GM19035 (cell line): ENCODE measurements at regions not wholly inside any gene's neighbourhood (a gene's known extent, or its start where the extent isn't known, plus 50 kb on each side); places are given as distances from the start of the nearest gene placed in this dataset.

Source experiments
- ATAC-seq: cut with Tn5 transposase; IDR thresholded peaks from one replicate; pipeline ENCODE4 v1.9.1; 2021; ENCODE audit not compliant: unreplicated experiment

DNA sequence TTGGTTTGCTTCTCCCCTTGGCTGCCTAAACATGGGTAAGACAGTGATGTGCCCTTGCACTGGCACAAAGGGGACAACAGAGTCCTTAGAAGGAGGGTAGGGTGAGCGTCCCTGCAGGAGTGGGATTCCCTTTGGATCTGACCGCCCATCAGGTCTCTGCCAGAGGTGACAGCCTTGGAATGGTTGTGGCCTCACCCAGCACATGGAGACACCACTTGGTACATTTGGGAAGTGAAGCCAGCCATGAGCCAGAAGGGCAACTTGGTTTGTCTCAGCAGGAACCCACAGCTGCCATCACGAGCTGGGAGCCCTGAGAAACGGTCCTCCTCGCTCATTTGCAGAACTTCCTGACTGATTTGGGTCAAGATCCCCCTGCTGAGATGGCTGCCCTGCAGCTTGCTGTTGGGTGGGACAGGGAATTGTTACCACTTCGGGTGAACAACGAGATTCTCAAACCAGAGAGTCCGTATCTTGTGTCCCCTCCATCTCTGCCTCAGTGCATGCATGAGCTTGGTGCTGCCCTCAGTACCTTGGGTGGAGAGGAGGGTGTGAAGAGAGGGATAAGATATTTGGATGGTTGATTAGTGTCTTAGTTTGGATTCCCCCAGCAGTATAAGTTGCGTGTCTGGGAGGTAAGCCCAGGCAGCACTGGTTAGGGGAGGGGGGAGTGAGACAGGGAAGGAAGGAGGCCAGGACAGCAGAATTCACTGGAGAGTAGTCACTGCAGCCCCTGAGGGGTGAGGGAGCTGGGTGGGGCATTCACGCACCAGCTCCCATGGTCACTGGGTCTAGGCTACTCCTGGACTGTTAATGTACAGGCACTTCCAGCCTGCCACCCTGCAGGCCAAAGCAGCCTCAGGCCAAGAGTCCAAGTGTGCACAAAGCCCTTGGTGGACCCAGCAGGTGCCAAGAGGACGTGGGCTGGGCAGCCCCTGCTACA, 168.8 kb upstream of the TOPAZ1 start:
- ATAC-seq = no peak

- no peak for ATAC-seq
Observed at GRCh38 chr3:44074181-44074580, 167.5 kb upstream of the TOPAZ1 start.

DNA sequence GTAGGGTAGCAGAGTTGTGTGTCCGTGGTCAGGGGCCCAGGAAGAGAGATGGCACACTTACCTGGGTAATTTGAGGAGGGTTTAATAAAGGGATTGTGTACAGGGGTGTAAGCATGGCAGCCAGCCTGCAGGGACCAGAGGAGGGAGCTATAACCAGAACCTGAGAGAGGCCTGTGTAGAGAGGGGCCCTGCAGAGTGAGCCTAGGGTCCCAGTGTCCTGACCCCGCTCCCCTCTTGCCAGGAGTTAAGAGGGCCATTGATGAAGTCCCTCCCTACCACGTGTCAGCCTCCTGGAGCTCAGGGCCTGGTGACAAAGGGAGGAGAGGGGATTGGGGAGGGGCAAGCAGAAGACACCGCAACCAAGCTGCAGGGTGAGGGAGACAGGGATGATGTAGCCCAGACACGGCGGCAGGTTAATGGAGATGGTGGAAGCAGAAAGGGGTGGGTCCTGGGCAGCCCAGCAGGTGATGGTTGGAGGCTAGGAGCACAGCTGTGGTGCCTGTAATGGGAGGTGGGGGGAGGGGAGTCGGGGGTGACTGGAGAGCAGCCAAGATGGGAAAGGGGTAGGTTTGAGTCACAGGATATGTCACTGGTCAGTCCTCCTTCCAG, 165.4 kb upstream of the TOPAZ1 start:
- no peak for ATAC-seq

- no peak for ATAC-seq
Observed at GRCh38 chr3:44077267-44077666, 164.4 kb upstream of the TOPAZ1 start.

GRCh38 chr3:44078863-44079262, 162.8 kb upstream of the TOPAZ1 start:
- no peak for ATAC-seq

DNA sequence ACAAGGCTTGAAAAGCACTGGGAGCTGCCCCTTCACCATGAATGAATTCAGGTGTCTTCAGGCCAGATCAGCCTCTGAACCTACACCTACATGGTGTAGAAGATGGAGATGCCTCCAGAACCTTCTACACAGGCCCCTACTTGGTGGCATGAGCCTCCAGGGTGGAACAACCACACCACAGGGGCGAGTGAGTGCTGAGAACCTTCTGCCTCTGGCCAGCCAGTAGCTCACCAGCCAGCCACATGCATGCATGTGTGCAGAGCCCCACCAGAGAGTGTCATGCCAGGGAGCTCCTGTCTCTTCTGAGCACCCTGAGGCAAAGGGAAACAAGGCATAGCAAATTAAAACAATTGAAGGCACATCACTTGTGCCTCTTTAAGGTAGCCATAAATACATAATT, 161.8 kb upstream of the TOPAZ1 start:
- no peak for ATAC-seq

DNA sequence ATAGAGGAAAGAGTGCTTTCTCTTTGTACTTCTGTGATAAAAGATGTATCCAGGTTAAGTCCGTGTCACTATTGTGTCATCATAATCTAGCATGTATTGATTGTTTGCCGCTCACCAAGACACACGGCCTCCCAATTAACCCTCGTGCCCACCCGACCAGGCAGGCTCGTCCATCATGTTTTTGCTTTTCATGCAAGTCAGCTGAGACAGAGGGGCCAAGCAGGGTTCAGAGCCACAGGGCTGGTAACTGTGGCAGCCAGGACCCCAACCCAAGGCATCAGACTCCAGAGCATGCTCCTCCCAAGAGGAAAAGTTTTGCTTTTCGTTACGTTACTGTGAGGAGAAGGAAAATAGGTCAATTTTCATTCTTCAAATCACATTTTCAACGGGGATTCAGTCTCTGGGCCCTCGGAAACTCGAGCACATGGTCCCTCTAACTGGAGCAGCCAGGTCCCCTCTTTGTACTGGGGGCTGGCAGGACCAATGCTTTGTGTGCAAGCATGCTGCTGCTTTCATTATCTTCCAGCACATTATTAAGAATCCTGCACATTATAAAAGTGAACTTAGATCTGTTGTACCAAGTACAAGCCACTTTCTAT, 161.1 kb upstream of the TOPAZ1 start:
- ATAC-seq = no peak

DNA sequence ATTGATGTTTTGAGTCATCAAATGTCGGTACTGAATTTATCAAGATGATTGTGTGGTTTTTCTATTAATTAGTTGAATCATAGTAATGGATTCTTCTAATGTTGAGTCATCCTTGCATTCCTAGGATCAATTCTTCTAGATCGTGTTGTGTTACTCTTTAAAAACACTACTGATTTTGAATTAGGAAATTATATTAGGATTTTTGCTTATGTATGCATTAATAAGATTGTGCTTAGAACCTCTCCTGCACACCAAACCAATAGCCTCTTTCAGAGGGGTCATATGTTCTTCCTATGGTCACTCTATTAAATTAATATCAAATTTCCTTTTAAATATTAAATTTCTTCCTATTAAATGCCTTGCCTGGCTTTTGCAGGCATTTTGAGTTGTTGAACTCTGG, 151.7 kb upstream of the TOPAZ1 start:
- ATAC-seq = no peak

DNA sequence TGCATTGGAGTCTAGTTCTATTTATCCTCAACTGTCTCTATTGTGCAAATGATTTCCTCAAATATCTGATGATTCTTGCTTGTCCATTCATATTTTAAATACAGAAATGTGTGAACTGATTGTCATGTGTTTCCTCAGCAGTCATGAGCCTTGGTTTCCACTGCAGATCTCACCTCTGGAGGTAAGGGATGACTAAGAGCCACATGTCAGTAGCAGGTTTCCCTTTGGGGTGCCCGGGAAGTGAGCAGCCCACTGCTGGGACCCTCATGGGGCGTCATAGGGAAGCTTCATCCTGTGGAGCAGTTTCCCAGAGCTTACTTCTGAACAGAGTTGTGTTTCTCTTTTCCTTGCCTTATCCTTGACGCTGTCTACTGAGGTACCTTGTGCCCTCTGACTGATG, 149.2 kb upstream of the TOPAZ1 start:
- no peak for ATAC-seq

GRCh38 chr3:44093531-44093930, 148.2 kb upstream of the TOPAZ1 start:
- ATAC-seq = no peak

DNA sequence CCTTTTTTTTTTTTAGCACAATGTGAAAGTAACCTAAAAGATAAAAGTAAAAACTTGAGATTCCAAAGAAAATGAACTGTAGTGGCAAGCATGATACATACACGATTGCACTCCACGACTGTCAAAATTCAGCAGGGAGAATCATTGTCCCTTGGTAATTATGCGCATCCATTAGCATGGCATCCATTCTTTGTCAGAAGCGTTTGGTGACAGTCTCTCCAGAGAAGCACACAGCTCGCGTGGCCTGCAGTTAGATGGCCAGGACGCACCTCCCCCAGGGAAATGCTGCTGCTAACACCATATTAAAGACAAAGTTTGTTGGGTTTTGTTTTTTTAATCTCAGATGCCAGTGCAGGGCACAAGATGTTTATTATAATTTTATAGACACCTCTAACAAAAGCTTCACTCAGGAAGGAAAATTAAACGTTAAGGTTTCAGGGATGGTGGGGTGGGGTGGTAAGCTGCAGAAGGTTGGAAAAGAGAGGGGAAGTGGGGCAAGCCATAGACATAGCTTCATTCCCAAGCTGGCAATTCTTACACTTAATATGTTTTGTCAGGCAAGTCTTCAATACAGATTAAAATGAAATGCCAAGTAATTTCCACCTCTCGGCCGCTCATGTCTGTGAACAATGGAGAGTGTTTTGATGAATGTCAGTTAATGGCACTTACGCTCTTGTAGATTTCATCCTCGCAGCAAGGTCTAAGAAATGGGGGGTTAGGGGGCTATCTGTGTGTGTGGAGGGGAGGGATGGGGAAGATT, 142.8 kb upstream of the TOPAZ1 start:
- ATAC-seq = no peak

- ATAC-seq = no peak
Observed at GRCh38 chr3:44099566-44100297, 142.0 kb upstream of the TOPAZ1 start.

- no peak for ATAC-seq
Observed at GRCh38 chr3:44100298-44100695, 141.4 kb upstream of the TOPAZ1 start.

DNA sequence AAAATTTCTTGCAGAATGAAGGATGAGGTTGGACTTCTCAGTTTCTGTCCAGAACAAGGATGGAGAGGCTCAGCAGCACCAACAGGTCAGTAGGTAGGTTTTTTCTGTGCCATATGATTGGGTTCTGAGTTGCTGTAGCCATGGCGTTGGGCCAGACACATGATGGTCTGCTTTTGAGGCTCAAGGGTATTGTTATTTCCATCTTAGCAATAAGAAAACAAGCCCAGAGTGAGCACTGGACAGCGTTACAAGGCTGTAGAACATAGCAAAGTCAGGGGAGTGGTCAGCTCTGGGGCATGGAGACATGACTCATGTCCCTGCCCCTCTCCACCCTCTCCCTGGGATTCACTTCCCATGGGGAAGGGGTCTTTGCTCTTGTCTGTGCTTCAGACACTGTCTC, 137.6 kb upstream of the TOPAZ1 start:
- no peak for ATAC-seq

DNA sequence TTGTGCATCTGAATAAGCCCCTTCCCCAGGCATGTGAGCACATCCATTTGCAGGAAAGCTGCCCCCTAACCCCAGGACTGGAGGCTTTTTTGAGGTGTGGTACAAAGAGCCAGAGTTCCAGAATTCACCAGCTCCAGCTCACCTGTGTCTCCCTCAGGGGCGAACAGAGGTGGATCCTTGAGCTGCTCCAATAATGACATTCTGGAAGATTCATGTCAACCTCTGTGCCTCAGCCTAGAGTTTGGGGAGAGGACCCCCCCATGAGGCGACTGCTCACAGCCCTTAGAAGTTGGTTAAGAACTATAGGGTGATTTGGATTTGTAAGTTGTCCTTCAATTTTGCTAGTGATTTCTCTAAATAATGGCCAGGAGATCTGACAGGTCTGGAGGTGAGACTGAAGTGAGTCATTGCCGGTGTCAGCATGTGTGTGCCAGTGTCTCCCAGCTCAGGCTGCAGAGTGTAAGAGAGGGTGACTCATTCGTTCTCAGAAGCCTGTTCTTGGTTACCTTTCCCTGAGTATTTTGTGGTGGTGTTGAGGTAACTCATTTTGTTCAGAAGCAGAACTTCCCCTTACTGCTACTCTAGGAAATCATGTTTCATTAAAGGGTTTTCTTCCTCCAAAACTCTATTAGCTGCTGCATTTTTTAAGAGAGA, 136.9 kb upstream of the TOPAZ1 start:
- peak; percentile 73 for ATAC-seq

DNA sequence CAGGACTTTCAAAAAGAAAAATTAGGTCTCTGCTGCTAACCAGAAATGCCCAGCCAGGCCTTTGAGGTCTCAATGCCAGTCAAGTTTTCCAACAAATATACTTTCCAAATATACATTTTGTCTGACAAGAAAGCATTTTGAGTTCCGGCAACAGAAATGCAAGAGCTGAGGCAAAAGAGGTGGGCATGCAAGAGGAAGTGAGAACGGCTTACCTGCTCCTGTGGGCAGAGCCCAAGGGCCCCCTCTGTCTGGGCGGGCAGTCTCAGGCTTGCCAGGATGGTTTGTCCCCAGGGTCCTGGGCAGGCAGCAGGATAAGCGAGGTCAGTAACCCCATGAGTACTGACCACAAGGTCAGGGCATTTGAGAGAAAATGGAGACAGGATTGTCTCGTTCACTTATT, 136.1 kb upstream of the TOPAZ1 start:
- no peak for ATAC-seq

GRCh38 chr3:44106756-44107155, 134.9 kb upstream of the TOPAZ1 start:
- no peak for ATAC-seq

GRCh38 chr3:44108481-44108880, 133.2 kb upstream of the TOPAZ1 start:
- no peak for ATAC-seq

GRCh38 chr3:44109771-44110361, 131.8 kb upstream of the TOPAZ1 start:
- ATAC-seq = no peak

GRCh38 chr3:44110648-44111047, 131.0 kb upstream of the TOPAZ1 start:
- ATAC-seq = no peak
